Activated T-helper 17 cell treated with anti-CD3 and anti-CD28 coated beads, Interleukin-2, amount 50 U/mL, for 72 hours (primary cell): ENCODE measurements at regions not wholly inside any gene's neighbourhood (a gene's known extent, or its start where the extent isn't known, plus 50 kb on each side); places are given as distances from the start of the nearest gene placed in this dataset.

ENCODE experiments used
- ATAC-seq: fragments of 150-1000 bp; cut with Tn5 transposase; replicated peaks from 2 replicates; pipeline ENCODE4 v1.10.0; 2021; ENCODE audit warnings: mild to moderate bottlenecking, moderate library complexity
- H3K27ac Mint-ChIP-seq: one replicate; pipeline ENCODE4 v1.8.0; 2022; ENCODE audit warnings: mixed read lengths
- H3K27me3 Mint-ChIP-seq: one replicate; pipeline ENCODE4 v1.8.0; 2022; ENCODE audit warnings: mixed read lengths
- H3K36me3 Mint-ChIP-seq: one replicate; pipeline ENCODE4 v1.8.0; 2022; ENCODE audit warnings: low read depth, mild to moderate bottlenecking, mixed read lengths
- H3K4me1 Mint-ChIP-seq: one replicate; pipeline ENCODE4 v1.8.0; 2022; ENCODE audit warnings: mixed read lengths
- H3K4me3 Mint-ChIP-seq: one replicate; pipeline ENCODE4 v1.8.0; 2022; ENCODE audit warnings: mild to moderate bottlenecking, mixed read lengths
- H3K9me3 Mint-ChIP-seq: one replicate; pipeline ENCODE4 v1.8.0; 2022; ENCODE audit warnings: mixed read lengths

GRCh38 chr1:235009561-235010306 lies 118.9 kb downstream of the TOMM20 start:
- Mint-ChIP-seq H3K27me3 (no peaks in the 10 kb centered on the region), H3K27ac (peak overlapping the region; percentile 87), H3K4me1 (peaks cover 68% of the 10 kb centered on the region), H3K4me3 (peak overlapping the region; percentile 82), H3K9me3 (peaks cover 4% of the 10 kb centered on the region), H3K36me3 (peaks cover 17% of the 10 kb centered on the region)
- ATAC-seq, result no peak

GRCh38 chr1:235009074-235009473 lies 119.6 kb downstream of the TOMM20 start:
- peak overlapping the region; percentile 82 for H3K4me3 Mint-ChIP-seq
- H3K9me3 Mint-ChIP-seq, result peaks cover 4% of the 10 kb centered on the region
- peaks cover 62% of the 10 kb centered on the region for H3K4me1 Mint-ChIP-seq
- no peak for ATAC-seq
- H3K36me3 Mint-ChIP-seq, result peaks cover 17% of the 10 kb centered on the region
- H3K27ac Mint-ChIP-seq, result peak overlapping the region; percentile 87
- H3K27me3 Mint-ChIP-seq, result no peaks in the 10 kb centered on the region

- peak overlapping the region; percentile 82 for H3K4me3 Mint-ChIP-seq
- peak overlapping the region; percentile 87 for H3K27ac Mint-ChIP-seq
Measured at GRCh38 chr1:235008239-235008638, 120.4 kb downstream of the TOMM20 start.

GRCh38 chr1:235006816-235007215 lies 121.8 kb downstream of the TOMM20 start:
- Mint-ChIP-seq H3K27me3 (no peaks in the 10 kb centered on the region), H3K36me3 (peaks cover 13% of the 10 kb centered on the region), H3K9me3 (peaks cover 4% of the 10 kb centered on the region), H3K4me1 (peaks cover 51% of the 10 kb centered on the region), H3K4me3 (no peak overlapping the region), H3K27ac (no peak overlapping the region)
- no peak for ATAC-seq

More at GRCh38 chr1:235008239-235008638, 120.4 kb downstream of the TOMM20 start:
- Mint-ChIP-seq H3K4me1 (peaks cover 62% of the 10 kb centered on the region), H3K9me3 (peaks cover 4% of the 10 kb centered on the region), H3K36me3 (peaks cover 17% of the 10 kb centered on the region), H3K27me3 (no peaks in the 10 kb centered on the region)
- peak; percentile 0 for ATAC-seq

- peaks cover 4% of the 10 kb centered on the region for H3K9me3 Mint-ChIP-seq
- H3K27me3 Mint-ChIP-seq, result no peaks in the 10 kb centered on the region
- H3K36me3 Mint-ChIP-seq, result peaks cover 7% of the 10 kb centered on the region
- no peak for ATAC-seq
- H3K4me1 Mint-ChIP-seq, result peaks cover 45% of the 10 kb centered on the region
- H3K27ac Mint-ChIP-seq, result no peak overlapping the region
- no peak overlapping the region for H3K4me3 Mint-ChIP-seq
Measured at GRCh38 chr1:235006132-235006721, 122.4 kb downstream of the TOMM20 start.

- no peaks in the 10 kb centered on the region for H3K36me3 Mint-ChIP-seq
- no peak overlapping the region for H3K27ac Mint-ChIP-seq
- H3K4me3 Mint-ChIP-seq, result no peak overlapping the region
- H3K27me3 Mint-ChIP-seq, result no peaks in the 10 kb centered on the region
- H3K4me1 Mint-ChIP-seq, result peaks cover 37% of the 10 kb centered on the region
- H3K9me3 Mint-ChIP-seq, result peaks cover 4% of the 10 kb centered on the region
- no peak for ATAC-seq
Measured at GRCh38 chr1:235004840-235005391, 123.7 kb downstream of the TOMM20 start.

GRCh38 chr1:235004276-235004675 lies 124.4 kb downstream of the TOMM20 start:
- Mint-ChIP-seq H3K4me1 (peaks cover 30% of the 10 kb centered on the region), H3K9me3 (no peaks in the 10 kb centered on the region), H3K4me3 (no peak overlapping the region), H3K36me3 (no peaks in the 10 kb centered on the region), H3K27ac (no peak overlapping the region), H3K27me3 (no peaks in the 10 kb centered on the region)
- no peak for ATAC-seq

GRCh38 chr1:235002706-235003300 lies 125.8 kb downstream of the TOMM20 start:
- H3K36me3 Mint-ChIP-seq, result no peaks in the 10 kb centered on the region
- no peaks in the 10 kb centered on the region for H3K9me3 Mint-ChIP-seq
- no peak overlapping the region for H3K4me3 Mint-ChIP-seq
- no peak overlapping the region for H3K27ac Mint-ChIP-seq
- H3K27me3 Mint-ChIP-seq, result no peaks in the 10 kb centered on the region
- ATAC-seq, result no peak
- H3K4me1 Mint-ChIP-seq, result peaks cover 17% of the 10 kb centered on the region

- Mint-ChIP-seq H3K27me3 (no peaks in the 10 kb centered on the region), H3K27ac (no peak overlapping the region), H3K4me3 (no peak overlapping the region), H3K36me3 (no peaks in the 10 kb centered on the region), H3K4me1 (no peaks in the 10 kb centered on the region), H3K9me3 (no peaks in the 10 kb centered on the region)
- ATAC-seq, result no peak
Measured at GRCh38 chr1:234999513-234999940, 129.1 kb downstream of the TOMM20 start.

- Mint-ChIP-seq H3K36me3 (no peaks in the 10 kb centered on the region), H3K27me3 (no peaks in the 10 kb centered on the region), H3K4me1 (no peaks in the 10 kb centered on the region), H3K27ac (no peak overlapping the region), H3K9me3 (no peaks in the 10 kb centered on the region), H3K4me3 (no peak overlapping the region)
- ATAC-seq, result no peak
Measured at GRCh38 chr1:234997896-234998741, 130.5 kb downstream of the TOMM20 start.

- Mint-ChIP-seq H3K27ac (no peak overlapping the region), H3K9me3 (no peaks in the 10 kb centered on the region), H3K36me3 (no peaks in the 10 kb centered on the region), H3K4me1 (no peaks in the 10 kb centered on the region), H3K27me3 (no peaks in the 10 kb centered on the region), H3K4me3 (no peak overlapping the region)
- ATAC-seq, result no peak
Measured at GRCh38 chr1:234997201-234997895, 131.3 kb downstream of the TOMM20 start.

- no peaks in the 10 kb centered on the region for H3K36me3 Mint-ChIP-seq
- H3K27ac Mint-ChIP-seq, result no peak overlapping the region
- ATAC-seq, result no peak
- H3K4me3 Mint-ChIP-seq, result no peak overlapping the region
- H3K27me3 Mint-ChIP-seq, result no peaks in the 10 kb centered on the region
- H3K9me3 Mint-ChIP-seq, result no peaks in the 10 kb centered on the region
- H3K4me1 Mint-ChIP-seq, result peaks cover 2% of the 10 kb centered on the region
Measured at GRCh38 chr1:234996245-234996757, 132.3 kb downstream of the TOMM20 start.

GRCh38 chr1:234994436-234995295 lies 134.0 kb downstream of the TOMM20 start:
- no peaks in the 10 kb centered on the region for H3K9me3 Mint-ChIP-seq
- H3K4me1 Mint-ChIP-seq, result peaks cover 10% of the 10 kb centered on the region
- no peak for ATAC-seq
- no peak overlapping the region for H3K4me3 Mint-ChIP-seq
- no peak overlapping the region for H3K27ac Mint-ChIP-seq
- H3K36me3 Mint-ChIP-seq, result no peaks in the 10 kb centered on the region
- H3K27me3 Mint-ChIP-seq, result no peaks in the 10 kb centered on the region
